HEK293 (cell line): ENCODE measurements at regions not wholly inside any gene's neighbourhood (a gene's known extent, or its start where the extent isn't known, plus 50 kb on each side); places are given as distances from the start of the nearest gene placed in this dataset.
"Not testable (repeated sequence)": the region's sequence is repeated elsewhere in the genome, so short reads cannot be mapped to it uniquely, and the experiment has no call there.

Experiments
- CTCF ChIA-PET: fragments of 350-600 bp; formaldehyde crosslinking; extraction: SDS; loops from one replicate; lab custom pipeline; 2021; ENCODE audit warnings: antibody characterized with exemption; lab: Yijun Ruan, JAX
- POLR2A ChIA-PET: fragments of 300-600 bp; formaldehyde crosslinking; extraction: SDS; loops from one replicate; lab custom pipeline; 2020; ENCODE audit warnings: antibody characterized with exemption, inconsistent platforms; lab: Yijun Ruan, JAX
- H3K27ac ChIP-seq: fragments of 200-500 bp; sonication (Bioruptor generic); 2 replicates; pipeline ENCODE4 v1.5.1; 2014; ENCODE audit warnings: low read depth, low read length, control low read depth, inconsistent platforms; ENCODE audit errors: extremely low read depth
- H3K36me3 ChIP-seq, 2 experiments: fragments of 200-500 bp in 1 of 2; sonication (Bioruptor generic) in 1 of 2; 1 replicate in 1 of 2; 2 replicates in 1 of 2; pipeline ENCODE4 v1.5.1; 2014 to 2017; ENCODE audit warnings: inconsistent platforms in 2 of 2, low read length in 2 of 2; ENCODE audit not compliant: control insufficient read depth in 2 of 2, insufficient read depth in 1 of 2
- H3K4me1 ChIP-seq: fragments of 200-500 bp; sonication (Bioruptor generic); 2 replicates; pipeline ENCODE4 v1.5.1; 2014; ENCODE audit warnings: mild to moderate bottlenecking, low read length, inconsistent platforms; ENCODE audit not compliant: control insufficient read depth, insufficient read depth
- H3K4me3 ChIP-seq: 2 replicates; pipeline ENCODE4 v1.5.1; 2011; ENCODE audit warnings: low read depth, mild to moderate bottlenecking, control low read depth, low read length, moderate library complexity
- H3K9me3 ChIP-seq: fragments of 200-500 bp; sonication (Bioruptor generic); 2 replicates; pipeline ENCODE4 v1.5.1; 2014; ENCODE audit warnings: low read depth, low read length, inconsistent platforms; ENCODE audit not compliant: control insufficient read depth, insufficient read depth
- GLIS1 ChIP-seq: fragments of 450-650 bp; formaldehyde crosslinking; IDR thresholded peaks from 2 replicates; pipeline ENCODE4 v1.5.1; 2016; ENCODE audit warnings: missing biosample characterization, missing genetic modification characterization

GRCh38 chr7:150069555-150070313, 196.0 kb downstream of the ATP6V0E2 start:
- H3K4me3 ChIP-seq, H3K27ac ChIP-seq, POLR2A ChIA-PET, CTCF ChIA-PET, H3K9me3 ChIP-seq, H3K36me3 ChIP-seq, H3K4me1 ChIP-seq: not testable (repeated sequence)
- peak; percentile 33; the same call in 1 of the 2 replicates for TF ChIP-seq GLIS1 (tag by site-specific recombination)

- H3K4me1 ChIP-seq, H3K27ac ChIP-seq, CTCF ChIA-PET, H3K4me3 ChIP-seq, H3K9me3 ChIP-seq, H3K36me3 ChIP-seq, POLR2A ChIA-PET: not testable (repeated sequence)
Measured at GRCh38 chr7:150077543-150077942, 203.8 kb downstream of the ATP6V0E2 start.

- H3K4me3 ChIP-seq, H3K4me1 ChIP-seq, H3K9me3 ChIP-seq, H3K27ac ChIP-seq, POLR2A ChIA-PET, H3K36me3 ChIP-seq, CTCF ChIA-PET: not testable (repeated sequence)
Measured at GRCh38 chr7:150081865-150082264, 208.1 kb downstream of the ATP6V0E2 start.

DNA sequence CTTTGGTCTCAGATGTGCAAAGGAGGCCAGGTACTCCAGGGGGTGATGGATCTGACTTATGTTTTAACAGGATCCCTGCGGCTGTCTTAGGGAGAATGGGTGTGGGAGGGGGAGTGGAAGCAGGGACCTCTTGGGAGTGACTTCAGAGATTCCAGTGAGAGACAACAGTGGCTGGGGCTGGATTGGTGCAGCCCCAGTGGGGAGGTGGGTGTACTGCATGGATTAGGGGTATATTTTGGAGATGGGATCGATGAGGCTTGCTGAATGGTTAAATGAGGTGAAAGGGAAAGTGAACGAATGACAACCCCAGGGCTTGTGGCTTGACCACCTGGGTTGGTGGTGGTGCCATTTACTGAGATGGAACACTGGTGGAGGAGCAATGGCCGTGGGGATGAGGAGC, 211.0 kb downstream of the ATP6V0E2 start:
- CTCF ChIA-PET: not testable (repeated sequence)

DNA sequence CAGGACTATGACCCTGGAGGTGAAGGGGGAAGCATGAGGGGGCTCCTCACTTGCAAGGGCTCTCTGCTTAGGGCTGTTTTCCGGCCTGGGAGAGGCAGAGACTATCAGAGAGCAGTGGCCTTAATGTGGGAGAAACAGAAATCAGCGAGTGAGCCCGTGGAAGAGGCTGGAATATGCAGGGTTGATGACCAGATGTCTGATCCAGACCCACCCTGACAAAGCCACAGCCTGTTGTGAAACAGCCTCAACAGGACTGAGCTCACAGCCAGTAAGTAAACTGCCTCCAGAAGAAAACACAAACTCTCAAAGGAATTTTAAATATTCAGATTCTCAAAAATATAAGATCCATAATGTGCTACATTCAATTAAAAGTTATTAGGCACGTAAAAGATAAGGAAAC, 213.7 kb downstream of the ATP6V0E2 start:
- H3K27ac ChIP-seq, H3K4me1 ChIP-seq, CTCF ChIA-PET, H3K9me3 ChIP-seq, POLR2A ChIA-PET, H3K4me3 ChIP-seq, H3K36me3 ChIP-seq: not testable (repeated sequence)

More for the DNA sequence above, 211.0 kb downstream of the ATP6V0E2 start:
- H3K4me3 ChIP-seq, H3K36me3 ChIP-seq, H3K27ac ChIP-seq, H3K9me3 ChIP-seq, POLR2A ChIA-PET, H3K4me1 ChIP-seq: not testable (repeated sequence)

DNA sequence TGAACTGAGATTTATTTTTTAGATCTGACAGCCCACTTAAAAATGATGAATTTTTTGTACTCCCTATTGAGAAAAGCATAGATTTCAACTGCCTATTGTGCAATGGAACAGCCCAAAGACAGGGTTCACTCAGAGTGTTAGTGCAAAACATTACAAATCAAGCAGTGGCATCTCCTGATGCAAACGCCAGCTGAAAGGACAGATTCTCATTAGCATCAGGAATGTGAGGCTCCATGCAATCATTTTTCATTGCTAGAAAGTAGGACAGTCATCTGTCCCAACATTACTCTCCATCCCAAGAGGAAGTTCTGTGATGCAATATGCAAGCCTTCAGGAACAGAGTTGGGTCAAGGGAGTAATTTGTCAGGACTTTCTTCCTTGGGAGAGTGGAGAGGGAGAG, 215.4 kb downstream of the ATP6V0E2 start:
- H3K27ac ChIP-seq, POLR2A ChIA-PET, CTCF ChIA-PET, H3K9me3 ChIP-seq, H3K4me3 ChIP-seq, H3K4me1 ChIP-seq, H3K36me3 ChIP-seq: not testable (repeated sequence)

GRCh38 chr7:150090776-150091175, 217.0 kb downstream of the ATP6V0E2 start:
- POLR2A ChIA-PET, H3K27ac ChIP-seq, H3K4me1 ChIP-seq, H3K4me3 ChIP-seq, H3K9me3 ChIP-seq, CTCF ChIA-PET, H3K36me3 ChIP-seq: not testable (repeated sequence)

- POLR2A ChIA-PET, H3K9me3 ChIP-seq, H3K36me3 ChIP-seq, H3K27ac ChIP-seq, H3K4me3 ChIP-seq, CTCF ChIA-PET, H3K4me1 ChIP-seq: not testable (repeated sequence)
Measured at GRCh38 chr7:150093897-150094296, 220.1 kb downstream of the ATP6V0E2 start.
